Middle frontal gyrus (tissue), 1 donor: ENCODE measurements at regions not wholly inside any gene's neighbourhood (a gene's known extent, or its start where the extent isn't known, plus 50 kb on each side); places are given as distances from the start of the nearest gene placed in this dataset.

ENCODE experiments used
- DNase-seq: peaks from one replicate; pipeline ENCODE4 v3.0.0-alpha.2; 2015; ENCODE audit warnings: low spot score; ENCODE audit errors: extremely low spot score

- DNase-seq: no peak
Measured at GRCh38 chr9:89766991-89767390, 162.2 kb downstream of the GADD45G start.

- no peak for DNase-seq
Measured at GRCh38 chr9:89768051-89768450, 163.2 kb downstream of the GADD45G start.

- DNase-seq: no peak
Measured at GRCh38 chr9:89768650-89769071, 163.8 kb downstream of the GADD45G start.

GRCh38 chr9:89770531-89771174, 165.8 kb downstream of the GADD45G start:
- DNase-seq: no peak

- DNase-seq: no peak
Measured at GRCh38 chr9:89771205-89771604, 166.4 kb downstream of the GADD45G start.

GRCh38 chr9:89773170-89773569, 168.4 kb downstream of the GADD45G start:
- no peak for DNase-seq

- no peak for DNase-seq
Measured at GRCh38 chr9:89774858-89775370, 170.1 kb downstream of the GADD45G start.

GRCh38 chr9:89775641-89776040, 170.8 kb downstream of the GADD45G start:
- no peak for DNase-seq

GRCh38 chr9:89776795-89777525, 172.1 kb downstream of the GADD45G start:
- no peak for DNase-seq

GRCh38 chr9:89777544-89777943, 172.7 kb downstream of the GADD45G start:
- DNase-seq: no peak

- DNase-seq: no peak
Measured at GRCh38 chr9:89778100-89779090, 173.6 kb downstream of the GADD45G start.

GRCh38 chr9:89779405-89780203, 174.8 kb downstream of the GADD45G start:
- no peak for DNase-seq

- no peak for DNase-seq
Measured at GRCh38 chr9:89780959-89781358, 176.1 kb downstream of the GADD45G start.

- DNase-seq: no peak
Measured at GRCh38 chr9:89781838-89782540, 177.2 kb downstream of the GADD45G start.

- DNase-seq: no peak
Measured at GRCh38 chr9:89786655-89787054, 181.8 kb downstream of the GADD45G start.

GRCh38 chr9:89787595-89787994, 182.8 kb downstream of the GADD45G start:
- DNase-seq: no peak

- no peak for DNase-seq
Measured at GRCh38 chr9:89788434-89788833, 183.6 kb downstream of the GADD45G start.

GRCh38 chr9:89789922-89790510, 185.2 kb downstream of the GADD45G start:
- no peak for DNase-seq

GRCh38 chr9:89790542-89791109, 185.8 kb downstream of the GADD45G start:
- DNase-seq: no peak
